NCI-H146 (cell line): ENCODE measurements at regions not wholly inside any gene's neighbourhood (a gene's known extent, or its start where the extent isn't known, plus 50 kb on each side); places are given as distances from the start of the nearest gene placed in this dataset.

Experiments used
- DNase-seq: peaks from one replicate; lab custom pipeline; 2025; lab: John Stamatoyannopoulos, UW

DNA sequence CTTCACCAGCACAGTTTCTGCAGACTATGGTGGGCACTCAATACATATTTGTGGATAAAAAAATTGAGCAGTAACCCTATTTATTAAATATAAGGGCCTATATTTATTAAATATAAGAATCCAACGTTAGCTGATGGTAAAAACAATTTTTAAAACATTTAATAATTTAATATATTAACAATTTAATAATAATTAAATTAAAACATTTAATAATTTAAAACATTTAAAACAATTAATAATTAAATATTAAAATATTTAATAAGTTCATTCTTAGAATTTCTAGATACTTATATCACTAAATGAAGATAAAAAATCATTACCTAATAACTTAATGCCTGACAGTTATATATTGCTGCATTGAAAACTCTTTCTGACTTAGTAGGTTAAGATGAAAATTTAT is 880.2 kb upstream of the EPHA6 start:
- DNase-seq, result no peak

DNA sequence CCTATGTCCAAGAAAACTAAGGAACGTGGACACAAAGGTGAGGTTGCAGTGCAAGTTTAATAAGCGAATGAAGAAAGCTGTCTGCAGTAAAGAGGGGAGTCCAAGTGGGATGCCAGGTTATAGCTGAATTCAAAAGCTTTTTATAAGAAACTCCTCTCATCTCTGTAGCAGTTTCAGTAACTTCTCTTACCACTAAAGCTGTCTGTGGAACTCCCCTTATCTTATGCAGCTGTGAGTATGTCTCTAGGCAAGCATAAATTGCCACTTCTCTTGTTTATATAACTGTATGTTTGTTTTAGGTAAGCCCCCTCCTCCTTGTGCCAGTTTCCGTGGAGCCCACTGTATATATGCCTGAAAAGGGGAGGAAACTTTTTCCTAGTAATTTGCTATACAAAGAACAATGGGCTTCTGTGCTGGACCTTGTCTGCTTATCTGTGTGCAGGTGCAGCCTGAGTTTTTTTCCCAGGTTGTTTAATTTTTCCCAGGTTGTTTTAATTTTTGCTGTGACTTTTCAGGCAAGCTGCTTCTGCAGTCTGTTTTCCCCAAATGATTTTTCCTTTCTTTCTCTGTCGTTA is 875.1 kb upstream of the EPHA6 start:
- no peak for DNase-seq

DNA sequence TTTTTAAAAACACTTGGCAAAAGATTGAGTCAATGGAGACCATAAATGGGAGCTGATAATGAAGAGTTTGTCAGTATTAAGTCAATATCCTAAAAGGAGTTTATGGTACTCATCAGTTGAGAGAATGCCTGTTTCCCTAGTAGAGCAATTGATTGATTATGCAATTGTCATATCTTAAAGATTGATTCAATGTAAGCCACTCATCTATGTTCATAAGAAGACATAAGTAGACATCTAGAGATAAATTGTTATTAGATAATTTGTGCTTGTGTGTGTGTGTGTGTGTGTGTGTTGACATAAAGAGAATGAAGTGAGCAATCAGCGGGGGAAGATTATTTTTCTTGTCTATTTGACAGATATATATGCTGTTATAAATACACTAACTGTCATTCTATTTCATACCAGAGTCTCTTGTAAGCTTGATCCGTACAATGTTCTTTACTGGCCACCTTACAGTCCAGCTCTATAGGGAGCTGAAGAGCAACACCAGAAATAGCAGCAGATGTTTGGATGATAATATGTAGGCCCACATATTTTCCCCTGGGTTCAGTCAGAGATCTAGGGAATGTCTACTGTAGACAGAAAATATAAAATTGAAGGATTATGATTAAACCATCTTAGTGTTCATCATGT is 848.6 kb upstream of the EPHA6 start:
- DNase-seq, result no peak

DNA sequence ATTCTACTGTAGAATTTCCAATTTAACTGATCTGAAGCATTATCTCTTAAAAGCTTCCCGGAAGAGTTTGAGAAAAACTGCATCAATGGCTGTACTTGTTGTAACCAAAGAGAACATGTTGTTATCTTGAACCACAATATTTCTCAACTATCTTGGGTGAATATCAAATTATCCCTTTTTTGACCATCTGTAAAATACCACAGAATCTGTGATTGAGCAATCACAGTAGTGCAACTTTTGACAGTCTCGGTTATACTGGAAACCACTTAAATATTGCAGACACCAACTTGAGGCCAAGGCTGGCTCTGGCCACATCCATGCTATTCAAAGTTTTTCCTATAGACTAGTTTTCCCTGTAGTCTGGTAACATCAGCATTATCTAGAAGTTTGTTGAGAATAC is 842.8 kb upstream of the EPHA6 start:
- DNase-seq, result no peak

DNA sequence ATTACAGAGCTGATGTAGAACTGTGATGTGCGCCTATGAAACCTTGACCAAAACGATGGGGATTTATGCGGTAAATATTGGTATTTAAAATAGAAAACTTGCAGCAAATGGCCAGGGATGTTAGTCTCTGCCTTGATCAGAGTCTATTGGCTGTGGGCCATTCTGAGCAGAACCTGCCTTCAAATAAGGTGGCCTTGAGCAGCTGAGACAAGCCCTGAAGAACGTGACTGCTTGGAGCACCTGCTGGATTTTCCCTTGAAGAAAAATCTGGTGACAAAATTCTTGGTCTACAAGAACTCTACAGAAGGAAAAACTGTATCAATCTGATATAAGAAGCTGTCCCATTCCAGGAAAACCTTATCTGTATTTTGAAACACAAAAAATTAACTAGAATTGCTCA is 820.1 kb upstream of the EPHA6 start:
- DNase-seq, result no peak

DNA sequence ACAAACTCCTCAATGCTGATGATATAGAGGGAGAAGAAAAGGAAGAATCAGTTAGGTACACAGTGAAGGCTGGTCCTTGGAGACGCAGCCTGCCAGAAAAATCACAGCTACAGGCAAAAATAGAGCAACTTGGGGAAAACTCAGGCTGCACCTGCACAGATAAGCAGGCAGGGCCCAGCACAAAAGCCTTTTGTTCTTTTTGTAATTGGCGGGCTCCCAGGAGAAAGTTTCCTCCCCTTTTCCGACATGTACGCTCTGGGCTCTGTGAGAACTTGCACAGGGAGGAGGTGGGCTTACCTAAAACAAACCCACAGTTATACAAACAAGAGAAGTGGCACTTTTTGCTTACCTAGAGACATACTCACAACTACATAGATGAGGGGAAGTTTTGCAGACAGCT is 813.4 kb upstream of the EPHA6 start:
- DNase-seq, result no peak

DNA sequence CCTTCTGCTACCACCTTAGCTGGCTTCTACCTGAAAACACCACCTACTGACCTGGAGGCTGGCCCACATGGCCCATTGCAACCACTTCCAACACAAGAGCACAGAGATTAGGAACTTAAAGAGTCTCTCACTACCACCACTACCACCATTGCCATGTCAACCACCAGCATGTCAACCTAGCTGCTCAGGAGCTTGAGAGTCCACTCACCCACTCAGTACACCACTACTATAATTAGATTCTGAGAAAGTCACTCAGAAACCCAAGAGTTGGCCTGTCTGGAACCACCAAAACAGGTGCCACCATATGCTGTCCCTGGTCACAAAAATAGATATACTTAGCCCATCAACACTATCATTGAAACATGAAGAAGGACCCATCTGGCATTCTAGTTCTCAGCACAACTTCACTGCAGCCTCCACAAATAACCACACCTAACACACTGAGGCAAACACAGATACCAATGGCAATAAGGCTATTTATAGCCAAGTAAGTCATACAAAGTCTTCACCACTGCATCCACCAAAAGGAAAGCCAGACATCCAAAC is 806.7 kb upstream of the EPHA6 start:
- no peak for DNase-seq

DNA sequence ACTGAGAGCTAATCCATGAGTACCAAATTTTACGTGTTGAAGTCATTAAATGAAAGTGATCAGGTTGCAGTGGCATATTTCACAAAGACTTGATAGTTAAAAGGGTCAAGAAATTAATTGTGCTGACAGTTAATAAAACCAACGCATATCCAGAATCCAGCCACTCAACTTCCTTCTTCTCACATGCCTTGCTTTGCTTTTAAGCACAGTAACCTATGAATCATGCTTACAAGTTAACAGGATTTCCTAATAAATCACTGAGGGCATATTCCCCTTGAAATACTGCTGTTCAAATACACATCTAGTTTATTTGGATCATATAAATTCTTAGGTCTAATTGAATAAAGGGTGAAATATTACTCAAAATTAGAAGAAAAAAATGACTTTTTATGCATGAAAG is 801.5 kb upstream of the EPHA6 start:
- DNase-seq, result no peak

DNA sequence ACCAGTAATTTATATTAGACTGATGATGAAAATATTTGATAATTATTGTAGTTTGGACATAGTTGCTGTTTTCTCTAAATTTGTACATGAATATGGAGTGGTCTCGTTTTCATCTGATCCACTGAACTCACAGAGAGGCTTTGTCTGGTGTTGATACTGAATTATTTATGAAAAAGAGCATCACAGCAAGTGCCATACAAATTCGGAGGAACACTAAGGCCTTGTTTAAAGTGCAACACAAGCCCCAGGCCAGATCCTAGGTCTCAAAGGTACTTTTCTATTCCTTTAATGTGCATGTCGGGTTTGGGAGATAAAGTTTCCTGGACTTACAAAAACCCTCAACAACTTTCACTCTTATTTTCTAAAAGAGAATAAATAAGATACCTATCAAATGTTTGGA is 796.8 kb upstream of the EPHA6 start:
- DNase-seq, result no peak

DNA sequence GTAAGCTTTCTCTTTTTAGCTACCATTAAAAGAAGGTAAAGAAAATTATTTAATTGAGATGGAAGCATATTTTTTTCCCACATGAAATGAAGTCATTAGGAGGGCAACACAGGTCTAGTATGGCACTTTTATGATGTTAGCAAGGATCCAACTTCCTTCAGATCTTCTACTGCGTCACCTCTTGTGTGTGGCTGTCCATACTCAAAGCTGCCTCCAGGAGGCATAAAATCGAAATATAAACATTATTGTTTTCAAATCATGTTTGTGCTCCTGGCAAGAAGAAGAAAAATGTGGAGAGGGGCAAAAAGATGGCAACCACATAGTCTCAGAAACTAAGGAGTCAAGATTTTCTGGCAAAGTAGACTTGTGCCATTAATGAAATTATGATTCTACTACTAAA is 791.7 kb upstream of the EPHA6 start:
- DNase-seq, result no peak

DNA sequence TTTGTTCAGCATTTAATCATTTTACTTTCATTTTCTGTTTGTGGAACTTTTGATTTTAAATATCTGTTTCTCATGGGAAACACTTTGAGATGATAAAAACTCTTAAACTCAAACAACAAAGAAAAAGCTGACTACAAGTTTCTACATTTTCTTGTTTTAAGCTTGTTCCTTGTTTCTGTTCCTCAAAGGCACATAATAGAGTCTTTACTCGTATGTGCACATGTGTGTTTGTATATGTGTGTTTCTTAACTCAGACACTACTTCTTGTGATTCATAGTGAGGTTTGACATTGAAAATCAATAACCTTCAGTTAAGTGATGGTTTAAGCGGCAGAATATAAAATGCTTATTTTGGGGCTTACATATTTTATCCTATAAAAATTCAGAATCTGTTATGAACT is 786.7 kb upstream of the EPHA6 start:
- no peak for DNase-seq

DNA sequence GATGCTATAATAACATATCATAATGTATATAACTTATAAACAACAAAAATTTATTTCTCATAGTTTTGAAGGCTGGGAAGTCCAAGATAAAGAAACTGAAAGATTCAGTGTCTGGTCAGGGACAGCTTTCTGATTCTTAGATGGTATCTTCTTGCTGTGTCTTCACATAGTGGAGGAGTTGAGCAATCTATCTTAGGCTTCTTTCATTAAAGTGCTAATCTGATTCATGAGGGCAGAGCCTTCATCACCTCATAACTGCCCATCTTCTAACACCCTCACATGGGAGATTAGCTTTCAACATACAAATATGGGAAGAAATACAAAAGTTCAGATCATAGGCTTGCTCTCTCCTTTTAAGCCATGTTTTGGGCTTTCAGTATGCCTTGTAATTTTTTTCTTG is 774.8 kb upstream of the EPHA6 start:
- no peak for DNase-seq

DNA sequence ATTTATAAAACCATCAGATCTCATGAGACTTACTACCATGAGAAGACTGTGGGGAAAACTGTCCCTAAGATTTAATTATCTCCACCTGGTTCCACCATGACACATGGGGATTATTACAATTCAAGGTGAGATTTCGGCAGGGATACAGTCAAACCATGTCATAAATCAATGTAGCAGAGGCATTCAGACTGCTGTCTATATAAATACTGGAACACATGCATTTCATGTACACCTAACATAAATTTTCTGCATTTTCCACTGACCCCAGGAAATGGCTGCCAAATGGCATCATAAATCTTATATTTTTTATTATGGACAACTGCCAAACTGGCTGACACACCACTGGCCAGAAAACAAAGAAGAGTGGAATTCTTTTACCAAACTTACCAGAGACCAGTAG is 755.1 kb upstream of the EPHA6 start:
- DNase-seq, result no peak

DNA sequence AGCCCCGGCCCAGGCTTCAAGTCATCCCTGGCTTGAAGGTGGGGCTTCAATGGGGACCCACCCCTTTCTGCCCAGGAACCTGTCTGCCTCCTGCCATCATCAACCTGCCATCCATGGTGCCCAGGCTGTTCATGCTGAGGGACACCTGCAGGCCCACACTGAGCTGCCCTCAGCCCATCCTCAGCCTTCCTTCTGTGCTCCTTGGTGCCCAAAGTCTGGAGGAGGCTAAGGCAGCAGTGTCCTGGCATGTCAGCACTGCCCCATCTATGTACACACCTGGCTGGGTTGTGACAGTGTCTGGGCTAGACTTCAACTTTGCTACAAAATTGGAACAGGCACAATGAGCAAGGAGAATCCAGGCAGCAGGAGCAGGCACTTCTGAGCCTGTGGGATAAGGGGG is 745.3 kb upstream of the EPHA6 start:
- no peak for DNase-seq

DNA sequence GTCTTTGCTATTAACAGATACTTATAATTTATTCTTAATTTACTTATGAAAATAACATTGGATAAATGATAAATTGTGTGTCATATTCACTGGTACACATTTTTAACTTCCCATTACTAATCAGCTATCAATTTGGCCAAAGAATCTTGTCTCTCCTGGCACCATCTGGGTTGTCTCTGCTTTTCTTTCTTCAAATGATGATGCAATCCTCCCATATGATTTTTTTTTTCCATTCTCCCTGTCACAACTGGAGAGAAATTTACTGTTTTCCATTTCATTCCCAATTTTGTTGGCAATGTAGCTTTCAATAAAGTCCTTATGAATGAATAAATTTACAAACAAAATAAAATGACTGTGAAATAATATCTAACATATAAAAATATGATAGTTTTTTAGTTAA is 743.7 kb upstream of the EPHA6 start:
- no peak for DNase-seq

DNA sequence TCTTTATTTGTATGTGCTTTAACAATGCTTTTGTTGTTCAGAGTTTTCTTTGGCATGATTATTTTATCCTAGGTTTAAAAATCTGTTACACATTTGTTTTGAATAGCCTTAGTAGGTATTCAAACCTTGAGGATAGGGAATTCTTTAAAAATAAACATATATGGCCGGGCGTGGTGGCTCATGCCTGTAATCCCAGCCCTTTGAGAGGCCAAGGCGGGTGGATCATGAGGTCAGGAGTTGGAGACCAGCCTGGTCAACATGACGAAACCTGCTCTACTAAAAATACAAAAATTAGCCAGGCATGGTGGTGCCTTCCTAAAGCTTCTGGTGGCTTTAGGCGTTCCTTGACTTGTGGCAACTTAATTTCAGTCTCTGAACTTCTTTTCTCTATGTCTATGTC is 743.3 kb upstream of the EPHA6 start:
- DNase-seq, result no peak

DNA sequence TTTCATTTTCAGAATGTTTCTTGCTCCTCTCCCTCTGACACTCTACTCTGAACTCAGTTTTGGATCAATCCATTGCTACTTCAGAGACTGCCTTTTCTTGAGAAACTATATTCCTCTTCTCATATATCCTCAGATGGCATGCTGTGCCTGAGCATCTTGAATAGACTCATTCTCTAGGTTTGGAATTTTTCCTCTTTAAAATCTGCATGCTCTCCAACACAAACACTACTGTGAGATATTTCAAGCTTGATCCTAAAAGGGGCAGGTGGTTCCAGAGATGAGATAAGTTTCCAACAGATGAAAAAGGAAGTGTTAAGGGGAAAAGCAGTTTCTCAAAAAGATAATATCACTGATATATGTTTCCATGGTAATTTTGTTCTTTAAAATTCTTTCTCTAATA is 742.2 kb upstream of the EPHA6 start:
- no peak for DNase-seq

DNA sequence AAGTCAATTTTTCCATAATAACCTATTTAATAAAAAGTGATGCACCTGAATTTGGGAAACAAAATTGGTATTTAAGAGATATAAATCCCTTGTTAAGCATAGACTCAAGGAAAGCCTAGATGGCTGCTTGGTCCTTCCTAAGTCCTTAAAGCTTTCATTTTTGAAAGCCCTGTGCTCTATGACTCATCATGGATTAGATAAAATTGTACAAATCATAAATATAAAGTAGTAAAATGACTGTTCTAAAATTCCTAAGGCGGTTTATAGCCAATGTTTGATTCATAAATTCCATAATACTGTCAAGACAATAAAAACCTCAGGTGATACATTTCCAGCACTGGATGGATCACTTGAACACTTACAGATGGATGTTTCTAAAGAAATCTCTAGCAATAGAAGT is 730.8 kb upstream of the EPHA6 start:
- DNase-seq, result no peak

DNA sequence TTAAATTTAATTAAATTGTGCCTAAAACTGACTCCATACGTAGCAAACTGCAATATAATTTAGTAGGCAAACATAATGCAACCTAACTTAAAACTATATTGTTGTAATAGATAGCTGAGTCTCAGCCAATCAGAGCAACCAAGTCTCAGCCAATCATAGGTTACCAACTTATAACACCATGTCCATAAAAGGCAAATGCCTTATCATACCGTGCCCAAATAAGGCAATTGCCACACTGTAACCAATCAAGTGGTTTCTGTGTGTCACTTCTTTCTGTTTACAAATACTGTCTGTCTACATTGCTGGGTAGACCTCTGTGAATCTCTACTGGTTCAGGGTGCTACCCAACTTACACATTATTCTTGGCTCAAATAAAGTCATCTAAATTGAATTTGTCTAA is 728.4 kb upstream of the EPHA6 start:
- DNase-seq, result no peak

DNA sequence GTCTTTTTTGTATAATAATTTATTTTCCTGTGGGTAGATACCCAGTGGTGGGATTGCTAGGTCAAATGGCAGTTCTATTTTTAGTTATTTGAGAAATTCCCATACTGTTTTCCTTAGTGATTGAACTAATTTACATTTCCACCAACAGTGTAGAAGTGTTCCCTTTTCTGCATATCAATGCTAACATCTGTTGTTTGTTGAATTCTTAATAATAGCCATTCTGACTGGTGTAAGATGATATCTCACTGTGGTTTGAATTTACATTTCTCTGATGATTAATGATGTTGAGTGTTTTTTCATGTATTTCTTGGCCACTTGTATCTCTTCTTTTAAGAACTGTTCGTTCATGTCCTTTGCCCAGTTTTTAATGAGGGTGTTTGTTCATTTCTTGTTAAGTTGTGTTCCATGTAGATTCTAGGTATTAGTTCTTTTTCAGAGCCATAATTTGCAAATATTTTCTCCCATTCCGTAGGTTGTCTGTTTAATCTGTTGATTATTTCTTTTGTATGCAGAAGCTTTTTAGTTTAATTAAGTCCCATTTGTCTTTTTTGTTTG is 713.3 kb upstream of the EPHA6 start:
- DNase-seq, result no peak

DNA sequence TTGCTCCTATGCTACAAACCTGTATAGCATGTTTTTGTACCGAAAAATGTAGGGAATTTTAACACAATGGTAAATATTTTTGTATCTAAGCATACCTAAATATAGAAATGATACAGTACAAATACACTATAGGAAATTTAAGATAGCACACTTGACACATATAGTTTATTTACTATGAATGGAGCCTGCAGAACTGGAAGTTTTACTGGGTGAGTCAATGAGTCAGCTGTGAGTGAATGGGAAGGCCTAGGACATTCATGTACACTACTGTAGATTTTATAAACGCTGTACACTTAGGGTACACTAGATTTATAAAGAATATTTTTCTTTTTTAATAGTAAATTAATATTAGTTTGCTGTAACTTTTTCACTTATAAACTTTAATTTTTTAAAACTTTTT is 707.7 kb upstream of the EPHA6 start:
- DNase-seq, result no peak
